GM12878 (cell line): ENCODE measurements at regions not wholly inside any gene's neighbourhood (a gene's known extent, or its start where the extent isn't known, plus 50 kb on each side); places are given as distances from the start of the nearest gene placed in this dataset.

Experiments used
- ATAC-seq: fragments of 200-7000 bp; cut with Tn5 transposase; 3 replicates; pipeline ENCODE4 v1.9.1; 2020; ENCODE audit warnings: mild to moderate bottlenecking, moderate library complexity
- BruUV-seq: library from RNA; stranded (reverse); fragments of 400-500 nt; replicated peaks from 2 replicates; lab custom pipeline; 2021; lab: Mats Ljungman, UMichigan
- CTCF ChIA-PET: fragments of 300-600 bp; sonication (Branson Sonifier 250); formaldehyde crosslinking; extraction: SDS; loops from one replicate; lab custom pipeline; 2021; ENCODE audit warnings: inconsistent platforms; lab: Yijun Ruan, JAX
- POLR2A ChIA-PET: fragments of 350-600 bp; formaldehyde crosslinking; extraction: SDS; loops from one replicate; lab custom pipeline; 2021; ENCODE audit warnings: inconsistent platforms; lab: Charles Lee
- RAD21 ChIA-PET: fragments of 300-600 bp; sonication (Branson Sonifier 250); formaldehyde crosslinking; loops from one replicate; lab custom pipeline; 2023; ENCODE audit warnings: antibody characterized with exemption; ENCODE audit not compliant: unreplicated experiment; lab: Charles Lee
- SMC1A ChIA-PET: fragments of 300-600 bp; sonication (Branson Sonifier 250); formaldehyde crosslinking; loops from one replicate; lab custom pipeline; 2023; ENCODE audit not compliant: unreplicated experiment, uncharacterized antibody; lab: Charles Lee
- DNase-seq: peaks from one replicate; pipeline ENCODE4 v3.0.0-alpha.2; 2011; ENCODE audit warnings: low read depth, low spot score
- FAIRE-seq: peaks from 3 replicates; lab custom pipeline; 2011; peaks lifted over from hg19 to GRCh38; lab: Jason Lieb, UNC
- H2AFZ ChIP-seq: 2 replicates; pipeline ENCODE4 v1.6.0; 2011; ENCODE audit warnings: low read depth, low read length, control low read depth; ENCODE audit not compliant: control insufficient read depth
- H3K27ac ChIP-seq: 2 replicates; pipeline ENCODE4 v1.5.1; 2011; ENCODE audit warnings: control low read depth; ENCODE audit not compliant: control insufficient read depth, insufficient read depth
- H3K27me3 ChIP-seq, 2 experiments: replicated peaks in 1 of 2; 2 replicates each; pipeline versions ENCODE4 v1.6.0 to v1.6.1; 2011; ENCODE audit warnings: low read length in 1 of 2; ENCODE audit not compliant: control insufficient read depth in 2 of 2, insufficient read depth in 2 of 2
- H3K36me3 ChIP-seq, 2 experiments: 2 replicates each; pipeline ENCODE4 v1.5.1; 2011; ENCODE audit warnings: low read length in 1 of 2; ENCODE audit not compliant: control insufficient read depth in 2 of 2, insufficient read depth in 2 of 2
- H3K4me1 ChIP-seq: 2 replicates; pipeline ENCODE4 v1.6.1; 2011; ENCODE audit warnings: mild to moderate bottlenecking, low read length, moderate library complexity, mixed read lengths; ENCODE audit not compliant: control insufficient read depth, insufficient read depth
- H3K4me2 ChIP-seq: 2 replicates; pipeline ENCODE4 v1.6.0; 2011; ENCODE audit warnings: control low read depth; ENCODE audit not compliant: control insufficient read depth, insufficient read depth
- H3K4me3 ChIP-seq: fragments of 200-600 bp; sonication (generic); 2 replicates; pipeline ENCODE4 v1.5.1; 2016
- H3K79me2 ChIP-seq: 2 replicates; pipeline ENCODE4 v1.6.0; 2011; ENCODE audit warnings: low read length; ENCODE audit not compliant: control insufficient read depth, insufficient read depth
- H3K9ac ChIP-seq: 2 replicates; pipeline ENCODE4 v1.8.0; 2011; ENCODE audit warnings: low read length, control low read depth, mixed read lengths; ENCODE audit not compliant: control insufficient read depth, insufficient read depth
- H3K9me3 ChIP-seq: replicated peaks from 3 replicates; pipeline ENCODE4 v1.5.1; 2011; ENCODE audit warnings: mild to moderate bottlenecking, low read length; ENCODE audit not compliant: control insufficient read depth, insufficient read depth
- H4K20me1 ChIP-seq: 2 replicates; pipeline ENCODE4 v1.6.0; 2011; ENCODE audit not compliant: control insufficient read depth, insufficient read depth
- CEBPB ChIP-seq, 2 experiments: fragments of 150-350 bp in 1 of 2; IDR thresholded peaks; 2 replicates each; pipeline ENCODE4 v1.6.1; 2012 to 2014; ENCODE audit warnings: low read depth in 2 of 2, low read length in 2 of 2, borderline replicate concordance in 1 of 2, inconsistent platforms in 1 of 2
- ESRRA ChIP-seq: IDR thresholded peaks from 2 replicates; pipeline ENCODE4 v1.6.1; 2012; ENCODE audit warnings: mild to moderate bottlenecking, low read length, improper control_type of control experiment
- FOS ChIP-seq: IDR thresholded peaks from 3 replicates; pipeline ENCODE4 v1.6.1; 2011; ENCODE audit warnings: borderline replicate concordance; ENCODE audit not compliant: insufficient read length; ENCODE audit errors: extremely low read depth
- IRF4 ChIP-seq: IDR thresholded peaks from 2 replicates; pipeline ENCODE4 v1.6.1; 2011; ENCODE audit warnings: low read depth, low read length
- NR2C2 ChIP-seq: IDR thresholded peaks from 2 replicates; pipeline ENCODE4 v1.6.1; 2011; ENCODE audit warnings: borderline replicate concordance, low read depth; ENCODE audit not compliant: control insufficient read depth, insufficient read length
- POLR2AphosphoS2 ChIP-seq: IDR thresholded peaks from 2 replicates; pipeline ENCODE4 v1.6.1; 2011; ENCODE audit warnings: low read depth, mild to moderate bottlenecking, low read length, improper control_type of control experiment, moderate library complexity
- POLR2AphosphoS5 ChIP-seq: IDR thresholded peaks from 2 replicates; pipeline ENCODE4 v1.6.1; 2011; ENCODE audit warnings: mild to moderate bottlenecking, low read length, inconsistent platforms
- RELA ChIP-seq: fragments of 450-650 bp; IDR thresholded peaks from 2 replicates; pipeline ENCODE4 v1.8.0; 2014; ENCODE audit warnings: borderline replicate concordance; ENCODE audit not compliant: partially characterized antibody
- SIN3A ChIP-seq: IDR thresholded peaks from 2 replicates; pipeline ENCODE4 v1.6.1; 2012; ENCODE audit warnings: low read depth, low read length, improper control_type of control experiment
- SUZ12 ChIP-seq: fragments of 200-600 bp; sonication (generic); IDR thresholded peaks from one replicate; pipeline ENCODE4 v1.6.1; 2018; ENCODE audit warnings: antibody characterized with exemption, mild to moderate bottlenecking; ENCODE audit not compliant: unreplicated experiment
- TCF7 ChIP-seq: IDR thresholded peaks from 2 replicates; pipeline ENCODE4 v1.6.1; 2014; ENCODE audit warnings: antibody characterized with exemption, borderline replicate concordance
- ZNF24 ChIP-seq: fragments of 450-650 bp; IDR thresholded peaks from 2 replicates; pipeline ENCODE4 v1.6.1; 2017; ENCODE audit warnings: antibody characterized with exemption, mild to moderate bottlenecking
- ZNF274 ChIP-seq: IDR thresholded peaks from one replicate; pipeline ENCODE4 v1.8.0; 2011; ENCODE audit not compliant: insufficient read length, insufficient read depth
- ZNF384 ChIP-seq: IDR thresholded peaks from 2 replicates; pipeline ENCODE4 v1.6.1; 2012; ENCODE audit warnings: low read depth, mild to moderate bottlenecking, low read length, improper control_type of control experiment, borderline replicate concordance
- WGBS: methylation state at CpG from one replicate; pipeline ENCODE4 v1.1.6; 2016; ENCODE audit warnings: low lambda C conversion rate; ENCODE audit not compliant: insufficient replicate concordance, insufficient coverage; ENCODE audit errors: missing lambda C conversion rate; 5-methylcytosine and 5-hydroxymethylcytosine counted together
- in situ Hi-C: fragments of 300-500 bp; cut with MboI; formaldehyde crosslinking; loops from 9 replicates; pipeline ENCODE4 v1.14.3; 2018; ENCODE audit warnings: mixed read lengths
- intact Hi-C: fragments of 100-400 bp; cut with micrococcal nuclease; formaldehyde crosslinking; loops from one replicate; pipeline ENCODE4 v1.14.2; 2022; ENCODE audit not compliant: unreplicated experiment
- TF ChIP-seq, protein P1 (sequence below): fragments of 450-650 bp; IDR thresholded peaks from 2 replicates; pipeline ENCODE4 v1.6.1; 2018; ENCODE audit warnings: borderline replicate concordance, mild to moderate bottlenecking; ENCODE audit not compliant: partially characterized antibody
- TF ChIP-seq, protein P2 (sequence below): fragments of 150-350 bp; IDR thresholded peaks from 2 replicates; pipeline ENCODE4 v1.6.1; 2014; ENCODE audit warnings: mild to moderate bottlenecking, low read depth, low read length
- TF ChIP-seq, protein P3 (sequence below): IDR thresholded peaks from 2 replicates; pipeline ENCODE4 v1.6.1; 2011; ENCODE audit warnings: borderline replicate concordance, low read depth, mild to moderate bottlenecking, moderate library complexity, low read length; ENCODE audit not compliant: insufficient read depth, poor library complexity, severe bottlenecking
- TF ChIP-seq, protein P4 (sequence below): fragments of 450-650 bp; IDR thresholded peaks from 2 replicates; pipeline ENCODE4 v1.6.1; 2017; ENCODE audit warnings: mild to moderate bottlenecking, low read depth, inconsistent platforms; ENCODE audit not compliant: poor library complexity, severe bottlenecking

DNA sequence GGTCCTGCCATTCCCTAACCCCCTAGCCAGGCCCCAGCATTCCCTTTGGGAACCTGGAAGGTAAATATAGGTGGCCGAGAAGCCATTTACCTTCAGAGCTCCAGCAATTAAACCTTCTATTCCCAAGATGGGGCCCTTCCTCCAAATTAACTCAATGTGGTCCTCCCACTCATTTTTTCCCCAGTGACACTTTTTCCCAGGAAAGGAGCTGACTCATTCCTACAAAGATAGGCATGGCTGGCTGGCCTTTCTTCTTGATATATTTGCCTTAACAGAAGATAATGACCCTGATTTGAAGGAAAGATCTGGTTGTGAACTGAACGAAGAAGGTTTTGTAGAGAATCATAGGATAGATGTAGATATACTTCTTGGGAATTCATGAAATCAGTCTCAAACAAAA is 279.0 kb upstream of the VEPH1 start:
- Histone ChIP-seq H3K79me2 (no peaks in the 10 kb centered on the region), H3K9ac (no peak overlapping the region), H3K4me3 (no peak overlapping the region), H3K9me3 (no peaks in the 10 kb centered on the region), H2AFZ (no peak overlapping the region), H3K4me1 (no peaks in the 10 kb centered on the region), H3K36me3 (no peaks in the 10 kb centered on the region), H4K20me1 (no peaks in the 10 kb centered on the region), H3K27me3 (no peaks in the 10 kb centered on the region), H3K4me2 (no peak overlapping the region), H3K27ac (no peak overlapping the region)
- ATAC-seq (no peak), DNase-seq (no peak), FAIRE-seq (no peak)
- intact Hi-C loops, result no loop called here
- POLR2A ChIA-PET, result no interaction called here
- SMC1A ChIA-PET, result no interaction called here
- BruUV-seq, result no TSS peak
- WGBS, result 8% methylated on average over 2 of the region's 2 CpGs
- CTCF ChIA-PET, result no interaction called here
- in situ Hi-C loops, result no loop called here
- RAD21 ChIA-PET, result no interaction called here
- TF ChIP-seq ZNF274 (no peak), SUZ12 (no peak), POLR2AphosphoS5 (no peak), ZNF24 (no peak), RELA (no peak), POLR2AphosphoS2 (no peak), ZNF384 (no peak), ESRRA (no peak), FOS (no peak), SIN3A (no peak), CEBPB (IDR thresholded peaks at IDR 0.05; ENCODE audit: borderline replicate concordance in 1 of 2, low read depth in 2 of 2, low read length in 2 of 2) (no peak), NR2C2 (no peak), TCF7 (no peak), IRF4 (no peak)
- TF ChIP-seq, protein P1, sequence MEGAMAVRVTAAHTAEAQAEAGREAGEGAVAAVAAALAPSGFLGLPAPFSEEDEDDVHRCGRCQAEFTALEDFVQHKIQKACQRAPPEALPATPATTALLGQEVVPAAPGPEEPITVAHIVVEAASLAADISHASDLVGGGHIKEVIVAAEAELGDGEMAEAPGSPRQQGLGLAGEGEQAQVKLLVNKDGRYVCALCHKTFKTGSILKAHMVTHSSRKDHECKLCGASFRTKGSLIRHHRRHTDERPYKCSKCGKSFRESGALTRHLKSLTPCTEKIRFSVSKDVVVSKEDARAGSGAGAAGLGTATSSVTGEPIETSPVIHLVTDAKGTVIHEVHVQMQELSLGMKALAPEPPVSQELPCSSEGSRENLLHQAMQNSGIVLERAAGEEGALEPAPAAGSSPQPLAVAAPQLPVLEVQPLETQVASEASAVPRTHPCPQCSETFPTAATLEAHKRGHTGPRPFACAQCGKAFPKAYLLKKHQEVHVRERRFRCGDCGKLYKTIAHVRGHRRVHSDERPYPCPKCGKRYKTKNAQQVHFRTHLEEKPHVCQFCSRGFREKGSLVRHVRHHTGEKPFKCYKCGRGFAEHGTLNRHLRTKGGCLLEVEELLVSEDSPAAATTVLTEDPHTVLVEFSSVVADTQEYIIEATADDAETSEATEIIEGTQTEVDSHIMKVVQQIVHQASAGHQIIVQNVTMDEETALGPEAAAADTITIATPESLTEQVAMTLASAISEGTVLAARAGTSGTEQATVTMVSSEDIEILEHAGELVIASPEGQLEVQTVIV, result no peak
- TF ChIP-seq, protein P2, sequence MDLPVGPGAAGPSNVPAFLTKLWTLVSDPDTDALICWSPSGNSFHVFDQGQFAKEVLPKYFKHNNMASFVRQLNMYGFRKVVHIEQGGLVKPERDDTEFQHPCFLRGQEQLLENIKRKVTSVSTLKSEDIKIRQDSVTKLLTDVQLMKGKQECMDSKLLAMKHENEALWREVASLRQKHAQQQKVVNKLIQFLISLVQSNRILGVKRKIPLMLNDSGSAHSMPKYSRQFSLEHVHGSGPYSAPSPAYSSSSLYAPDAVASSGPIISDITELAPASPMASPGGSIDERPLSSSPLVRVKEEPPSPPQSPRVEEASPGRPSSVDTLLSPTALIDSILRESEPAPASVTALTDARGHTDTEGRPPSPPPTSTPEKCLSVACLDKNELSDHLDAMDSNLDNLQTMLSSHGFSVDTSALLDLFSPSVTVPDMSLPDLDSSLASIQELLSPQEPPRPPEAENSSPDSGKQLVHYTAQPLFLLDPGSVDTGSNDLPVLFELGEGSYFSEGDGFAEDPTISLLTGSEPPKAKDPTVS, result no peak
- TF ChIP-seq, protein P3, sequence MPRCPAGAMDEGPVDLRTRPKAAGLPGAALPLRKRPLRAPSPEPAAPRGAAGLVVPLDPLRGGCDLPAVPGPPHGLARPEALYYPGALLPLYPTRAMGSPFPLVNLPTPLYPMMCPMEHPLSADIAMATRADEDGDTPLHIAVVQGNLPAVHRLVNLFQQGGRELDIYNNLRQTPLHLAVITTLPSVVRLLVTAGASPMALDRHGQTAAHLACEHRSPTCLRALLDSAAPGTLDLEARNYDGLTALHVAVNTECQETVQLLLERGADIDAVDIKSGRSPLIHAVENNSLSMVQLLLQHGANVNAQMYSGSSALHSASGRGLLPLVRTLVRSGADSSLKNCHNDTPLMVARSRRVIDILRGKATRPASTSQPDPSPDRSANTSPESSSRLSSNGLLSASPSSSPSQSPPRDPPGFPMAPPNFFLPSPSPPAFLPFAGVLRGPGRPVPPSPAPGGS, result no peak
- TF ChIP-seq, protein P4, sequence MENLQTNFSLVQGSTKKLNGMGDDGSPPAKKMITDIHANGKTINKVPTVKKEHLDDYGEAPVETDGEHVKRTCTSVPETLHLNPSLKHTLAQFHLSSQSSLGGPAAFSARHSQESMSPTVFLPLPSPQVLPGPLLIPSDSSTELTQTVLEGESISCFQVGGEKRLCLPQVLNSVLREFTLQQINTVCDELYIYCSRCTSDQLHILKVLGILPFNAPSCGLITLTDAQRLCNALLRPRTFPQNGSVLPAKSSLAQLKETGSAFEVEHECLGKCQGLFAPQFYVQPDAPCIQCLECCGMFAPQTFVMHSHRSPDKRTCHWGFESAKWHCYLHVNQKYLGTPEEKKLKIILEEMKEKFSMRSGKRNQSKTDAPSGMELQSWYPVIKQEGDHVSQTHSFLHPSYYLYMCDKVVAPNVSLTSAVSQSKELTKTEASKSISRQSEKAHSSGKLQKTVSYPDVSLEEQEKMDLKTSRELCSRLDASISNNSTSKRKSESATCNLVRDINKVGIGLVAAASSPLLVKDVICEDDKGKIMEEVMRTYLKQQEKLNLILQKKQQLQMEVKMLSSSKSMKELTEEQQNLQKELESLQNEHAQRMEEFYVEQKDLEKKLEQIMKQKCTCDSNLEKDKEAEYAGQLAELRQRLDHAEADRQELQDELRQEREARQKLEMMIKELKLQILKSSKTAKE, result no peak
